Gastrocnemius medialis (tissue), 4 donors: ENCODE measurements at regions not wholly inside any gene's neighbourhood (a gene's known extent, or its start where the extent isn't known, plus 50 kb on each side); places are given as distances from the start of the nearest gene placed in this dataset.

ENCODE experiments used
- ATAC-seq, 2 donors: fragments of 150-250 bp; one replicate each; pipeline ENCODE4 v1.9.1; 2016
- DNase-seq, 2 donors: peaks; one replicate each; pipeline ENCODE4 v3.0.0-alpha.2; 2019
- H3K27ac ChIP-seq, 4 donors: fragments of 200-600 bp; sonication (generic); 1 replicate in 1 of 4; 2 replicates in 3 of 4; pipeline ENCODE4 v1.5.1; 2016 to 2018; ENCODE audit warnings: mild to moderate bottlenecking in 2 of 4, moderate library complexity in 1 of 4
- H3K27me3 ChIP-seq, 3 donors: fragments of 200-600 bp; sonication (generic) in 2 of 3; 1 replicate in 1 of 3; 2 replicates in 2 of 3; pipeline versions ENCODE4 v1.5.1 to v1.6.0; 2016 to 2019; ENCODE audit warnings: mild to moderate bottlenecking in 1 of 3, moderate library complexity in 1 of 3
- H3K36me3 ChIP-seq, 2 donors: fragments of 200-600 bp; sonication (generic) in 1 of 2; one replicate each; pipeline ENCODE4 v1.5.1; 2017 to 2018
- H3K4me1 ChIP-seq, 2 donors: fragments of 200-600 bp; sonication (generic) in 1 of 2; one replicate each; pipeline ENCODE4 v1.5.1; 2016 to 2017; ENCODE audit warnings: mild to moderate bottlenecking in 2 of 2
- H3K4me3 ChIP-seq, 4 donors: fragments of 200-600 bp; sonication (generic) in 3 of 4; 1 replicate in 1 of 4; 2 replicates in 3 of 4; pipeline ENCODE4 v1.5.1; 2016 to 2019; ENCODE audit warnings: mild to moderate bottlenecking in 2 of 4
- H3K9me3 ChIP-seq, 3 donors: fragments of 200-600 bp; sonication (generic) in 2 of 3; 1 replicate in 1 of 3; 2 replicates in 2 of 3; pipeline ENCODE4 v1.5.1; 2016 to 2019
- CTCF ChIP-seq, 5 experiments: fragments of 450-650 bp in 3 of 5; fragments of 200-600 bp in 2 of 5; sonication (generic) in 2 of 5; IDR thresholded peaks in 4 of 5; conservative IDR thresholded peaks in 1 of 5; 1 replicate in 4 of 5; 2 replicates in 1 of 5; pipeline ENCODE4 v1.5.1; 2016 to 2019; ENCODE audit warnings: antibody characterized with exemption in 5 of 5, mild to moderate bottlenecking in 3 of 5, moderate library complexity in 3 of 5
- POLR2A ChIP-seq, 2 donors: fragments of 450-650 bp; IDR thresholded peaks; one replicate each; pipeline ENCODE4 v1.6.1; 2017; ENCODE audit warnings: antibody characterized with exemption in 2 of 2, mild to moderate bottlenecking in 2 of 2, moderate library complexity in 2 of 2
- in situ Hi-C, 4 donors: fragments of 200-750 bp; cut with MboI; loops; one replicate each; pipeline versions ENCODE4 v1.15.0 to v1.8.0; 2017; ENCODE audit warnings: low sequenced_read_pairs in 4 of 4
- intact Hi-C: fragments of 100-400 bp; cut with DNase I; formaldehyde crosslinking; loops from one replicate; pipeline ENCODE4 v1.15.1; 2023; ENCODE audit warnings: low total_unique reads

GRCh38 chrX:20527041-20527440 lies 260.3 kb upstream of the RPS6KA3 start:
- Histone ChIP-seq H3K9me3 (no peaks in the 10 kb centered on the region), H3K4me1 (peaks cover 0 to 9% of the 10 kb centered on the region in 2 donors), H3K36me3 (no peaks in the 10 kb centered on the region), H3K4me3 (no peak overlapping the region), H3K27ac (no peak overlapping the region), H3K27me3 (no peaks in the 10 kb centered on the region)
- in situ Hi-C loops (loop anchor here in 2 of 4 donors (25.0 kb wide), 1 partner anchor 960 kb away; no protein-coding TSS in a partner anchor), intact Hi-C loops (loop anchor here (10.0 kb wide), 2 partner anchors 848 to 1668 kb away; partner anchors contain the start of gene CNKSR2)
- TF ChIP-seq POLR2A (IDR thresholded peaks at IDR 0.05) (no peak), CTCF (IDR thresholded peaks at IDR 0.05 in 4 of 5, conservative IDR thresholded peaks at IDR 0.05 in 1 of 5) (no peak)
- DNase-seq, result no peak
- ATAC-seq, result no peak

- no peak for TF ChIP-seq CTCF (IDR thresholded peaks at IDR 0.05 in 4 of 5, conservative IDR thresholded peaks at IDR 0.05 in 1 of 5)
- TF ChIP-seq POLR2A (IDR thresholded peaks at IDR 0.05), result no peak
- in situ Hi-C loops, result loop anchor here in 2 of 4 donors (25.0 kb wide), 2 partner anchors 111 to 1214 kb away; no protein-coding TSS in a partner anchor
- DNase-seq, result no peak
- H3K36me3 ChIP-seq, result no peaks in the 10 kb centered on the region
- H3K27ac ChIP-seq, result no peak overlapping the region
- H3K4me3 ChIP-seq, result no peak overlapping the region
- no peak for ATAC-seq
- no peaks in the 10 kb centered on the region for H3K4me1 ChIP-seq
- H3K9me3 ChIP-seq, result no peaks in the 10 kb centered on the region
- intact Hi-C loops, result loop anchor here (10.0 kb wide), 2 partner anchors 851 to 1671 kb away; partner anchors contain the start of gene CNKSR2
- no peaks in the 10 kb centered on the region for H3K27me3 ChIP-seq
These were observed 257.1 kb upstream of the RPS6KA3 start for GRCh38 chrX:20523626-20524312.

- H3K9me3 ChIP-seq, result no peaks in the 10 kb centered on the region
- TF ChIP-seq POLR2A (IDR thresholded peaks at IDR 0.05) (no peak), CTCF (IDR thresholded peaks at IDR 0.05 in 4 of 5, conservative IDR thresholded peaks at IDR 0.05 in 1 of 5) (no peak)
- no peak for DNase-seq
- no peak overlapping the region for H3K27ac ChIP-seq
- no peaks in the 10 kb centered on the region for H3K36me3 ChIP-seq
- no peaks in the 10 kb centered on the region for H3K27me3 ChIP-seq
- intact Hi-C loops, result loop anchor here (10.0 kb wide), 2 partner anchors 852 to 1672 kb away; partner anchors contain the start of gene CNKSR2
- in situ Hi-C loops, result loop anchor here in 2 of 4 donors (25.0 kb wide), 2 partner anchors 110 to 1215 kb away; no protein-coding TSS in a partner anchor
- no peak for ATAC-seq
- H3K4me1 ChIP-seq, result no peaks in the 10 kb centered on the region
- no peak overlapping the region for H3K4me3 ChIP-seq
These were observed 255.7 kb upstream of the RPS6KA3 start for GRCh38 chrX:20522420-20522819.

- peaks cover 0 to 4% of the 10 kb centered on the region in 2 donors for H3K4me1 ChIP-seq
- H3K27ac ChIP-seq, result no peak overlapping the region
- TF ChIP-seq CTCF (IDR thresholded peaks at IDR 0.05 in 4 of 5, conservative IDR thresholded peaks at IDR 0.05 in 1 of 5) (no peak), POLR2A (IDR thresholded peaks at IDR 0.05) (no peak)
- ATAC-seq, result no peak
- H3K4me3 ChIP-seq, result no peak overlapping the region
- in situ Hi-C loops (loop anchor here in 2 of 4 donors (25.0 kb wide), 2 partner anchors 109 to 1216 kb away; no protein-coding TSS in a partner anchor), intact Hi-C loops (loop anchor here (10.0 kb wide), 2 partner anchors 854 to 1674 kb away; partner anchors contain the start of gene CNKSR2)
- H3K9me3 ChIP-seq, result no peaks in the 10 kb centered on the region
- H3K36me3 ChIP-seq, result no peaks in the 10 kb centered on the region
- DNase-seq, result no peak
- no peaks in the 10 kb centered on the region for H3K27me3 ChIP-seq
These were observed 254.5 kb upstream of the RPS6KA3 start for GRCh38 chrX:20521222-20521621.
